K562 (cell line): ENCODE measurements at regions not wholly inside any gene's neighbourhood (a gene's known extent, or its start where the extent isn't known, plus 50 kb on each side); places are given as distances from the start of the nearest gene placed in this dataset.
"Not testable (repeated sequence)": the region's sequence is repeated elsewhere in the genome, so short reads cannot be mapped to it uniquely, and the experiment has no call there.

Source experiments
- RBM25 ChIP-seq: fragments of 200-400 bp; formaldehyde crosslinking; IDR thresholded peaks from 2 replicates; pipeline ENCODE4 v1.6.1; 2018; ENCODE audit warnings: low read length, low read depth, moderate library complexity; ENCODE audit not compliant: severe bottlenecking
- ZBTB40 ChIP-seq, 2 experiments: fragments of 450-650 bp in 1 of 2; sonication (generic) in 1 of 2; formaldehyde crosslinking in 1 of 2; IDR thresholded peaks; 2 replicates each; pipeline versions ENCODE4 v1.7.1 to v1.9.0; 2016 to 2022; ENCODE audit warnings: inconsistent platforms in 1 of 2, mild to moderate bottlenecking in 1 of 2, missing genetic modification reagents in 1 of 2
- ZNF146 ChIP-seq: IDR thresholded peaks from one replicate; pipeline ENCODE4 v1.6.1; 2018; ENCODE audit warnings: missing compliant biosample characterization; ENCODE audit not compliant: unreplicated experiment

- not testable (repeated sequence) for TF ChIP-seq ZBTB40 (IDR thresholded peaks at IDR 0.05)
- 0 out of 2 replicates have a peak, but pooled peaks have one; percentile 52 for TF ChIP-seq ZBTB40 (CRISPR knock-in tag; IDR thresholded peaks at IDR 0.05)
- peak; percentile 77 for TF ChIP-seq RBM25
- peak; percentile 98 for TF ChIP-seq ZNF146 (CRISPR knock-in tag)
These were observed 85.0 kb downstream of the IGLL5 start (continued) for GRCh38 chr22:22972605-22973004.
